Left lung (tissue), 4 donors: ENCODE measurements at regions not wholly inside any gene's neighbourhood (a gene's known extent, or its start where the extent isn't known, plus 50 kb on each side); places are given as distances from the start of the nearest gene placed in this dataset.
"Not testable (repeated sequence)": the region's sequence is repeated elsewhere in the genome, so short reads cannot be mapped to it uniquely, and the experiment has no call there.

Source experiments
- ATAC-seq: fragments of 200-7000 bp; cut with Tn5 transposase; one replicate; pipeline ENCODE4 v1.9.1; 2020; ENCODE audit warnings: moderate library complexity
- DNase-seq, 4 donors: peaks; one replicate each; pipeline ENCODE4 v3.0.0-alpha.2; 2013 to 2020
- H3K27ac ChIP-seq, 2 donors: fragments of 200-600 bp; sonication (generic) in 1 of 2; one replicate each; pipeline versions ENCODE4 v1.5.0 to v1.8.0; 2020 to 2021
- H3K27me3 ChIP-seq, 2 donors: fragments of 200-600 bp; sonication (generic) in 1 of 2; one replicate each; pipeline versions ENCODE4 v1.5.0 to v1.8.0; 2020 to 2021
- H3K36me3 ChIP-seq, 2 donors: fragments of 200-600 bp; sonication (generic) in 1 of 2; one replicate each; pipeline versions ENCODE4 v1.5.0 to v1.8.0; 2020 to 2021
- H3K4me1 ChIP-seq, 2 donors: fragments of 200-600 bp; one replicate each; pipeline ENCODE4 v1.8.0; 2021
- H3K4me3 ChIP-seq, 2 donors: fragments of 200-600 bp; sonication (generic) in 1 of 2; one replicate each; pipeline versions ENCODE4 v1.5.0 to v1.8.0; 2020 to 2021; ENCODE audit warnings: mild to moderate bottlenecking in 1 of 2
- H3K9me3 ChIP-seq, 2 donors: fragments of 200-600 bp; sonication (generic) in 1 of 2; one replicate each; pipeline versions ENCODE4 v1.5.0 to v1.8.0; 2020 to 2021
- intact Hi-C, 2 donors: fragments of 100-400 bp; cut with DNase I; formaldehyde crosslinking; loops; one replicate each; pipeline versions ENCODE4 v1.11.2 to v1.14.2; 2022
- TF ChIP-seq, protein P1 (sequence below), 2 donors: fragments of 200-600 bp; sonication (generic) in 1 of 2; IDR thresholded peaks; one replicate each; pipeline versions ENCODE4 v1.5.0 to v1.8.0; 2021; ENCODE audit warnings: antibody characterized with exemption in 2 of 2
- donor health status: DM: no; HTN: yes; CAD: no.
- donor health status: DM: no; HTN: no; CAD: no.

DNA sequence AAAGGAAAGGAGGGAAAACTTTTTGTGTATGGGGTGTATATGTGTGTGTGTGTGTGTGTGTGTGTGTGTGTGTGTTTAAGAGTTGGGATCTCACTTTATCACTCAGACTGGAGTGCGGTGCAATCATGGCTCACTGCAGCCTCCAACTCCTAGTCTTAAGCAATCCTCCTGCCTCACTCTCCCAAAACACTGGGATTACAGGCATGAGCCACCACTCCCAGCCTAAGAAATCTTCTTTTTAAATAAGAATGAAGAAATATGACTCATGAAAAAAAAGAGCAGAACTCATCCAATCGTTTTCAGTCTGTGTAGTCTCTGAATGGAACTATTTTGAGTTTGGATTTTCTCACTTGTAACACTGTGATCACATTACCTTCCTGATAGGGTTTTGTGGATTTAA is 601.5 kb downstream of the ACTL7B start:
- no peaks in the 10 kb centered on the region for H3K4me1 ChIP-seq
- ATAC-seq (no peak), DNase-seq (no peak)
- TF ChIP-seq, protein P1, sequence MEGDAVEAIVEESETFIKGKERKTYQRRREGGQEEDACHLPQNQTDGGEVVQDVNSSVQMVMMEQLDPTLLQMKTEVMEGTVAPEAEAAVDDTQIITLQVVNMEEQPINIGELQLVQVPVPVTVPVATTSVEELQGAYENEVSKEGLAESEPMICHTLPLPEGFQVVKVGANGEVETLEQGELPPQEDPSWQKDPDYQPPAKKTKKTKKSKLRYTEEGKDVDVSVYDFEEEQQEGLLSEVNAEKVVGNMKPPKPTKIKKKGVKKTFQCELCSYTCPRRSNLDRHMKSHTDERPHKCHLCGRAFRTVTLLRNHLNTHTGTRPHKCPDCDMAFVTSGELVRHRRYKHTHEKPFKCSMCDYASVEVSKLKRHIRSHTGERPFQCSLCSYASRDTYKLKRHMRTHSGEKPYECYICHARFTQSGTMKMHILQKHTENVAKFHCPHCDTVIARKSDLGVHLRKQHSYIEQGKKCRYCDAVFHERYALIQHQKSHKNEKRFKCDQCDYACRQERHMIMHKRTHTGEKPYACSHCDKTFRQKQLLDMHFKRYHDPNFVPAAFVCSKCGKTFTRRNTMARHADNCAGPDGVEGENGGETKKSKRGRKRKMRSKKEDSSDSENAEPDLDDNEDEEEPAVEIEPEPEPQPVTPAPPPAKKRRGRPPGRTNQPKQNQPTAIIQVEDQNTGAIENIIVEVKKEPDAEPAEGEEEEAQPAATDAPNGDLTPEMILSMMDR (IDR thresholded peaks at IDR 0.05) = no peak
- no peaks in the 10 kb centered on the region for H3K27me3 ChIP-seq
- H3K27ac ChIP-seq = no peak overlapping the region
- H3K9me3 ChIP-seq = no peaks in the 10 kb centered on the region
- H3K36me3 ChIP-seq = no peaks in the 10 kb centered on the region
- no peak overlapping the region for H3K4me3 ChIP-seq
- intact Hi-C loops = no loop called here

DNA sequence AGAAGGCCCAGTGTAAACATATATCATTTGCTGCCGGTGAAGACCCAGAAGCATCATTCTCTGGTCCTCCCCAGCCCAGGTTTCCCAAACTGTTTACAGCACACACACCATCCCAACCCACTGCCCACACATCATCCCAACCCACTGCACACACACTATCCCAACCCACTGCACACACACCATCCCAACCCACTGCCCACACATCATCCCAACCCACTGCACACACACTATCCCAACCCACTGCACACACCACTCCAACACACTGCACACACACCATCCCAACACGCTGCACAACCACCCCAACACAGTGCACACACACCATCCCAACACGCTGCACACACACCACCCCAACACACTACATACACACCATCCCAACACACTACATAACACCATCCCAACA is 608.4 kb downstream of the ACTL7B start:
- DNase-seq, ATAC-seq, H3K36me3 ChIP-seq, H3K4me1 ChIP-seq, H3K9me3 ChIP-seq, intact Hi-C loops, H3K4me3 ChIP-seq, H3K27me3 ChIP-seq, H3K27ac ChIP-seq: not testable (repeated sequence)

DNA sequence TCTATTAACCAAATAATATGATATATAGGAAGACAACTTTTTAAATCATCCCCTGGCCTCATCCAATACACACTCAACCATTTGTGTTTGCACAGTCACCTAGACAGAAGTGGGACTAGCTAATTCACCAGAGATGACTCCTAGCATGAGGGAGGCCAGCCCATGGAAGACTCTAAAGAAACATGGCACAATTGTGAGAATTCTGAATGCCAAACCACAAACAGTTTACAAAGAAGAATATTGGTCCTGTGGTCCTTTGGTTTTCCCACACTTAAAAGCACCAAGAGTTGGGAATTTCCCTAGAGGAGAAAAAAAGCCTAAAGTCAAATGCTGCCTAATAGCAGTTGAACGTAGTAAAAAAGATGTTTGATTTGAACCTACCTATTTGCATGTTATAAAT is 609.9 kb downstream of the ACTL7B start:
- TF ChIP-seq, protein P1 (IDR thresholded peaks at IDR 0.05) = no peak
- no peak overlapping the region for H3K27ac ChIP-seq
- DNase-seq (no peak), ATAC-seq (no peak)
- no peaks in the 10 kb centered on the region for H3K9me3 ChIP-seq
- no peaks in the 10 kb centered on the region for H3K36me3 ChIP-seq
- no peaks in the 10 kb centered on the region for H3K27me3 ChIP-seq
- H3K4me3 ChIP-seq = no peak overlapping the region
- intact Hi-C loops = no loop called here
- H3K4me1 ChIP-seq = no peaks in the 10 kb centered on the region

DNA sequence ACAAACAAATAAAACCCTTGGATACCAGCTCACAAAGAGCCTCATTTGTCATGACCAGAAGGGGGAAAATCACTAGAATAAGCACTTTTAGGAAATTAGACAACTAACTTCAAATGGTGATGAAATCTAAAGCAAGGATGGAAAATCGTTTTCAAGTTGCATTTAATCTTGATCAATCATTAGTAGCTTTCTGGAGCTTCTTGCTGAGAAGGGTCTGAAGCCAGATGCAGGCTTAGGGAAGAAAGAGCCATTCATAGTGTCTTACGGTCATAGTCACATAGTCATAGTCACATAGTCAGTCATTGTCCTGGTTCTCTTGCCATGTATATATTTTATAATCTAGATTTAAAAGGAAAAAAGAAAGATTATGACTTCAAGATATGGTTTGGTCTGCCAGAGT is 610.5 kb downstream of the ACTL7B start:
- Histone ChIP-seq H3K36me3 (no peaks in the 10 kb centered on the region), H3K4me1 (no peaks in the 10 kb centered on the region), H3K4me3 (no peak overlapping the region), H3K27me3 (no peaks in the 10 kb centered on the region), H3K9me3 (no peaks in the 10 kb centered on the region), H3K27ac (no peak overlapping the region)
- TF ChIP-seq, protein P1 (IDR thresholded peaks at IDR 0.05) = no peak
- no peak for ATAC-seq
- DNase-seq = no peak
- intact Hi-C loops = no loop called here

DNA sequence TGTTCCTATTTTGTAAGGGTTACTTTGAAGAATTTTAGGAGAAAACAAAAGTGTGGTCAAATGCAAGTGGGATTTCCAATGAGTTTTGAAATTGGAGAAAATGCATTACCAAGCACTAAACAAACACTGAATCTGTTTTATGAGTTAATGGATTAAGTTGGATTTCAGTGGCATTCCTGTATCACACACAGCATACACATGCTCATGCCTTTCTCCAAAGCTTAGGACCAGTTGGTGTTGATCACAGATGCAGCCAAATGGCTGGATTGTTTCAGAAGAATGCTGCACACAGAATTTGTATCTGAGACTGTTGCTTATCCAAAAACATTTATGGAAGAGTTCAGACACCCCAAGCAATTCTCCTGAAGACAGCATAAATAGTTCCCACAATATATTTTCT is 611.1 kb downstream of the ACTL7B start:
- Histone ChIP-seq H3K4me1 (no peaks in the 10 kb centered on the region), H3K27me3 (no peaks in the 10 kb centered on the region), H3K9me3 (no peaks in the 10 kb centered on the region), H3K36me3 (no peaks in the 10 kb centered on the region), H3K27ac (no peak overlapping the region), H3K4me3 (no peak overlapping the region)
- intact Hi-C loops = no loop called here
- ATAC-seq = no peak
- TF ChIP-seq, protein P1 (IDR thresholded peaks at IDR 0.05) = no peak
- no peak for DNase-seq

DNA sequence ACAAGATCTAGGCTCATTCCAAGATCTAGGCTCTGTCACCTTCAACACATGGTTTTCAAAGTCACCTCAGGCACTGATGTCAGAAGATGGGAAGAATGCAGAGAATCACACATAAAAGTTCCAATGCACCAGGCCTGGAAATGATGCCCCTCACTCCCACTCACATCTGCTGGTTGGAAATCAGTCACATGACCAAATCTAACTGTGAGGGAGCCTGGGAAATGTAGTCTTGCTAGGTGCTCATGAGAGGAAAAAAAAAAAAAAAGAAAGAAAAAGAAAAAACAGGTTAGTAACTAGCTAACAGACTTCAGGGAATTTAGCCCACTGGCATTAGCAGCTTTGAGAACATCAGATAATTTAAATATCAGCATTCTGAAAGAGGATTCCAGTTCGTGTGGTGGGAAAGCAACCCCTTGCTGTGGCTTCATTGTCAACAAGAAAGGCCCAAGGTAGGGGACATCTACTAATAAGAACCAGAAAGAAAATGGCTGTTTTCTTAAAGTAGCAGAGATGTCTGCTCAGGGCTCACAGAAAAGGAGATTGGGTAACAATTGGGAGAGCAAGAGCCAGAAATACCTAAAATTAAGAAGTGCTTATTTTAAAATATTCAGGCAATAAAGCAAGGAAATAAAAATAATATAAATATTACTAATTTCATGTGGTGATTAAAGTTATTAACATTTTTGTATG is 614.3 kb downstream of the ACTL7B start:
- TF ChIP-seq, protein P1 (IDR thresholded peaks at IDR 0.05) = no peak
- H3K36me3 ChIP-seq = no peaks in the 10 kb centered on the region
- intact Hi-C loops = no loop called here
- H3K27me3 ChIP-seq = no peaks in the 10 kb centered on the region
- no peaks in the 10 kb centered on the region for H3K4me1 ChIP-seq
- ATAC-seq = no peak
- no peak overlapping the region for H3K27ac ChIP-seq
- H3K4me3 ChIP-seq = no peak overlapping the region
- no peaks in the 10 kb centered on the region for H3K9me3 ChIP-seq
- no peak for DNase-seq
